Keratinocyte (primary cell): ENCODE measurements at regions not wholly inside any gene's neighbourhood (a gene's known extent, or its start where the extent isn't known, plus 50 kb on each side); places are given as distances from the start of the nearest gene placed in this dataset.

Experiments
- CTCF ChIP-seq, 3 experiments: IDR thresholded peaks in 1 of 3; conservative IDR thresholded peaks in 1 of 3; optimal IDR thresholded peaks in 1 of 3; 2 replicates in 2 of 3; 3 replicates in 1 of 3; pipeline versions ENCODE3 to v1.5.1; 2011; ENCODE audit warnings: low read length in 3 of 3, mild to moderate bottlenecking in 3 of 3, moderate library complexity in 2 of 3, control low read depth in 1 of 3, inconsistent platforms in 1 of 3; ENCODE audit not compliant: insufficient read depth in 2 of 3; ENCODE audit errors: extremely low read depth in 1 of 3
- EZH2 ChIP-seq: IDR thresholded peaks from one replicate; pipeline ENCODE4 v1.6.1; 2012; ENCODE audit warnings: inconsistent platforms, mild to moderate bottlenecking, low read length, moderate library complexity

GRCh38 chr16:51559901-51560300, 408.8 kb upstream of the SALL1 start:
- no peak for TF ChIP-seq CTCF (optimal IDR thresholded peaks at IDR 0.05 in 1 of 3, IDR thresholded peaks at IDR 0.05 in 1 of 3, conservative IDR thresholded peaks at IDR 0.05 in 1 of 3; ENCODE audit: extremely low read depth in 1 of 3, insufficient read depth in 2 of 3, low read length in 3 of 3)
- TF ChIP-seq EZH2 = no peak
